Gastrocnemius medialis (tissue), 4 donors: ENCODE measurements at regions not wholly inside any gene's neighbourhood (a gene's known extent, or its start where the extent isn't known, plus 50 kb on each side); places are given as distances from the start of the nearest gene placed in this dataset.

Experiments
- CTCF ChIP-seq, 5 experiments: fragments of 450-650 bp in 3 of 5; fragments of 200-600 bp in 2 of 5; sonication (generic) in 2 of 5; IDR thresholded peaks in 4 of 5; conservative IDR thresholded peaks in 1 of 5; 1 replicate in 4 of 5; 2 replicates in 1 of 5; pipeline ENCODE4 v1.5.1; 2016 to 2019; ENCODE audit warnings: antibody characterized with exemption in 5 of 5, mild to moderate bottlenecking in 3 of 5, moderate library complexity in 3 of 5
- POLR2A ChIP-seq, 2 donors: fragments of 450-650 bp; IDR thresholded peaks; one replicate each; pipeline ENCODE4 v1.6.1; 2017; ENCODE audit warnings: antibody characterized with exemption in 2 of 2, mild to moderate bottlenecking in 2 of 2, moderate library complexity in 2 of 2

DNA sequence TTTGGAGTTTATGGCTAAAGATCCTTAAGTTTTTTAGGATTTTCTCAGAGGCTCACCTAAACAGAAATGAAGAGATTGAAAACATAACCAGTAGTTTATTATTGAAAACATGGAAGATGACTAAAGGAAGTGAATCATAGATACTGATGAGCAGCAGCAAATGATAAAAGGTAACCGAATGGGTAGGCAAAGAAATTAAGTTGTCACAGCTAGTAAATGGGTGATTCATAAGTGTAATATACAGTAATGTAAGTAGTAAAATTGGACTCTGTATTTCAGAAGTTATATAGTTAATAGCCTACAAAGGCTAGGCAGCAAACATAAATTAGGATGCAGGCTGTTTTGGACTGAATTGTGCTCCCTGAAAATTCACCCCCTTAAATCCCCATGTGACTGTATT, 59.0 kb upstream of the ADGRA3 start:
- TF ChIP-seq POLR2A (IDR thresholded peaks at IDR 0.05) (no peak), CTCF (IDR thresholded peaks at IDR 0.05 in 4 of 5, conservative IDR thresholded peaks at IDR 0.05 in 1 of 5) (no peak)
